H1 (cell line): ENCODE measurements at regions not wholly inside any gene's neighbourhood (a gene's known extent, or its start where the extent isn't known, plus 50 kb on each side); places are given as distances from the start of the nearest gene placed in this dataset.

Source experiments
- CTCF ChIA-PET: fragments of 300-600 bp; sonication (Branson Sonifier 250); formaldehyde crosslinking; loops from one replicate; lab custom pipeline; 2021; ENCODE audit not compliant: partially characterized antibody; lab: Charles Lee
- POLR2A ChIA-PET: fragments of 300-600 bp; sonication (Branson Sonifier 250); formaldehyde crosslinking; loops from one replicate; lab custom pipeline; 2021; ENCODE audit warnings: inconsistent platforms; ENCODE audit not compliant: partially characterized antibody; lab: Charles Lee
- DNase-seq, 2 experiments: peaks; one replicate each; pipeline versions ENCODE4 v3.0.0 to v3.0.0-alpha.2; 2010 to 2022; ENCODE audit warnings: low spot score in 2 of 2, low read depth in 1 of 2, mixed read lengths in 1 of 2
- FAIRE-seq: peaks from 2 replicates; lab custom pipeline; 2011; peaks lifted over from hg19 to GRCh38; lab: Jason Lieb, UNC
- H2AFZ ChIP-seq: 2 replicates; pipeline ENCODE4 v1.8.1; 2012; ENCODE audit warnings: low read length, inconsistent platforms
- H2AK5ac ChIP-seq: 2 replicates; pipeline ENCODE4 v1.6.1; 2013; ENCODE audit warnings: low read depth, low read length
- H2BK120ac ChIP-seq: replicated peaks from 2 replicates; pipeline ENCODE3; 2013; ENCODE audit warnings: low read depth, low read length, inconsistent platforms
- H2BK12ac ChIP-seq: 2 replicates; pipeline ENCODE4 v1.6.1; 2013; ENCODE audit warnings: low read depth, low read length
- H2BK15ac ChIP-seq: 2 replicates; pipeline ENCODE4 v1.6.1; 2013; ENCODE audit warnings: low read length
- H2BK20ac ChIP-seq: 2 replicates; pipeline ENCODE4 v1.6.1; 2013; ENCODE audit warnings: low read length
- H2BK5ac ChIP-seq: 2 replicates; pipeline ENCODE4 v1.6.1; 2013; ENCODE audit warnings: low read depth, low read length
- H3K14ac ChIP-seq: 2 replicates; pipeline ENCODE4 v1.6.1; 2013; ENCODE audit warnings: inconsistent platforms; ENCODE audit not compliant: insufficient read length
- H3K18ac ChIP-seq: 2 replicates; pipeline ENCODE4 v1.6.1; 2013; ENCODE audit warnings: low read length; ENCODE audit errors: extremely low read depth
- H3K23ac ChIP-seq: 2 replicates; pipeline ENCODE4 v1.6.1; 2013; ENCODE audit warnings: inconsistent platforms; ENCODE audit not compliant: insufficient read length
- H3K23me2 ChIP-seq: 2 replicates; pipeline ENCODE4 v1.6.1; 2013; ENCODE audit warnings: low read depth, low read length
- H3K27ac ChIP-seq: 2 replicates; pipeline ENCODE4 v1.6.1; 2011; ENCODE audit warnings: low read depth, low read length, inconsistent platforms
- H3K27me3 ChIP-seq, 4 experiments: replicated peaks in 1 of 4; 1 replicate in 1 of 4; 2 replicates in 3 of 4; pipeline versions ENCODE4 v1.6.1 to v1.8.1; 2011 to 2013; ENCODE audit warnings: low read length in 3 of 4, mild to moderate bottlenecking in 3 of 4, inconsistent platforms in 2 of 4, mixed read lengths in 2 of 4, moderate library complexity in 1 of 4; ENCODE audit not compliant: control insufficient read depth in 3 of 4, insufficient read depth in 3 of 4; ENCODE audit errors: extremely low read depth in 1 of 4
- H3K36me3 ChIP-seq, 4 experiments: 2 replicates each; pipeline versions ENCODE4 v1.6.1 to v1.8.1; 2011 to 2013; ENCODE audit warnings: mild to moderate bottlenecking in 4 of 4, low read length in 3 of 4, moderate library complexity in 2 of 4, control low read depth in 1 of 4, inconsistent platforms in 1 of 4; ENCODE audit not compliant: insufficient read depth in 4 of 4, control insufficient read depth in 2 of 4
- H3K4ac ChIP-seq: replicated peaks from 2 replicates; pipeline ENCODE3; 2013; ENCODE audit warnings: low read length, low read depth, mixed read lengths, inconsistent platforms; ENCODE audit not compliant: insufficient read length
- H3K4me1 ChIP-seq, 4 experiments: replicated peaks in 1 of 4; 1 replicate in 1 of 4; 2 replicates in 3 of 4; pipeline versions ENCODE4 v1.6.1 to v1.8.1; 2011 to 2013; ENCODE audit warnings: low read length in 3 of 4, inconsistent platforms in 2 of 4, mixed read lengths in 1 of 4; ENCODE audit not compliant: insufficient read depth in 4 of 4, control insufficient read depth in 3 of 4
- H3K4me2 ChIP-seq, 2 experiments: 2 replicates each; pipeline versions ENCODE4 v1.6.1 to v1.8.1; 2011 to 2013; ENCODE audit warnings: low read depth in 2 of 2, low read length in 2 of 2, control low read depth in 1 of 2, inconsistent platforms in 1 of 2, mild to moderate bottlenecking in 1 of 2; ENCODE audit not compliant: insufficient read depth in 1 of 2
- H3K4me3 ChIP-seq, 4 experiments: fragments of 200-600, 300-600 bp in 1 of 4; sonication (generic), shearing (Covaris generic), sonication (Bioruptor Twin) in 1 of 4; 2 replicates each; pipeline versions ENCODE4 v1.5.1 to v1.8.1; 2011 to 2016; ENCODE audit warnings: low read length in 4 of 4, low read depth in 3 of 4, control low read depth in 2 of 4, inconsistent platforms in 2 of 4, mild to moderate bottlenecking in 2 of 4, mixed read lengths in 1 of 4, moderate library complexity in 1 of 4; ENCODE audit not compliant: insufficient read depth in 2 of 4; ENCODE audit errors: extremely low read depth in 1 of 4
- H3K56ac ChIP-seq: replicated peaks from 2 replicates; pipeline ENCODE3; 2013; ENCODE audit warnings: low read depth, mild to moderate bottlenecking, mixed read lengths, low read length, inconsistent platforms; ENCODE audit not compliant: insufficient read length
- H3K79me1 ChIP-seq: 2 replicates; pipeline ENCODE4 v1.6.1; 2013; ENCODE audit warnings: low read depth, low read length, control low read depth
- H3K79me2 ChIP-seq, 2 experiments: 2 replicates each; pipeline versions ENCODE4 v1.6.1 to v1.8.1; 2012 to 2013; ENCODE audit warnings: low read length in 2 of 2, mild to moderate bottlenecking in 2 of 2, inconsistent platforms in 1 of 2; ENCODE audit not compliant: insufficient read depth in 2 of 2, control insufficient read depth in 1 of 2
- H3K9ac ChIP-seq, 4 experiments: replicated peaks in 1 of 4; 1 replicate in 1 of 4; 2 replicates in 3 of 4; pipeline versions ENCODE4 v1.6.1 to v1.8.1; 2011 to 2013; ENCODE audit warnings: low read depth in 3 of 4, low read length in 3 of 4, control low read depth in 2 of 4, mild to moderate bottlenecking in 2 of 4, moderate library complexity in 2 of 4, inconsistent platforms in 1 of 4; ENCODE audit errors: extremely low read depth in 1 of 4
- H3K9me3 ChIP-seq, 2 experiments: 2 replicates each; pipeline versions ENCODE4 v1.6.1 to v1.8.1; 2012 to 2013; ENCODE audit warnings: mild to moderate bottlenecking in 2 of 2, moderate library complexity in 2 of 2, control low read depth in 1 of 2, inconsistent platforms in 1 of 2, low read depth in 1 of 2, low read length in 1 of 2, mixed read lengths in 1 of 2; ENCODE audit not compliant: insufficient read depth in 2 of 2
- H4K20me1 ChIP-seq, 2 experiments: replicated peaks in 1 of 2; 2 replicates each; pipeline versions ENCODE3 to v1.8.1; 2011 to 2013; ENCODE audit warnings: inconsistent platforms in 2 of 2, low read length in 2 of 2, mild to moderate bottlenecking in 1 of 2; ENCODE audit not compliant: insufficient read depth in 2 of 2, control insufficient read depth in 1 of 2
- H4K5ac ChIP-seq: 2 replicates; pipeline ENCODE4 v1.6.1; 2013; ENCODE audit warnings: low read length, low read depth, mixed read lengths, inconsistent platforms; ENCODE audit not compliant: insufficient read length
- H4K8ac ChIP-seq: 2 replicates; pipeline ENCODE4 v1.8.0; 2013; ENCODE audit warnings: mild to moderate bottlenecking, moderate library complexity, low read length, inconsistent platforms; ENCODE audit not compliant: insufficient read depth; ENCODE audit errors: extremely low read depth
- H4K91ac ChIP-seq: replicated peaks from 2 replicates; pipeline ENCODE3; 2013; ENCODE audit warnings: low read length, mixed read lengths, inconsistent platforms; ENCODE audit not compliant: insufficient read length
- CBX5 ChIP-seq: fragments of 300-800, 300-1000 bp; sonication (generic); IDR thresholded peaks from 2 replicates; pipeline ENCODE4 v1.7.1; 2016; ENCODE audit warnings: antibody characterized with exemption, low read length, low read depth
- CBX8 ChIP-seq: fragments of 300-800, 300-1000 bp; sonication (generic); IDR thresholded peaks from 2 replicates; pipeline ENCODE4 v1.7.1; 2016; ENCODE audit warnings: low read depth, low read length, borderline replicate concordance
- HDAC2 ChIP-seq, 2 experiments: fragments of 300-600 bp in 1 of 2; sonication (generic) in 1 of 2; IDR thresholded peaks; 2 replicates each; pipeline ENCODE4 v1.6.1; 2011 to 2012; ENCODE audit warnings: low read depth in 2 of 2, low read length in 2 of 2, mild to moderate bottlenecking in 2 of 2, moderate library complexity in 2 of 2, borderline replicate concordance in 1 of 2, inconsistent platforms in 1 of 2
- KDM4A ChIP-seq: IDR thresholded peaks from one replicate; pipeline ENCODE4 v1.7.1; 2012; ENCODE audit warnings: low read depth, mild to moderate bottlenecking, moderate library complexity, low read length, inconsistent platforms; ENCODE audit not compliant: severe bottlenecking
- PHF8 ChIP-seq: fragments of 200-600 bp; sonication (generic); conservative IDR thresholded peaks from 2 replicates; pipeline ENCODE4 v1.7.1; 2012; ENCODE audit warnings: low read depth, mild to moderate bottlenecking, inconsistent platforms, low read length, moderate library complexity
- POLR2A ChIP-seq, 2 experiments: IDR thresholded peaks; 1 replicate in 1 of 2; 2 replicates in 1 of 2; pipeline ENCODE4 v1.6.1; 2011; ENCODE audit warnings: low read depth in 2 of 2, low read length in 2 of 2, mild to moderate bottlenecking in 2 of 2; ENCODE audit errors: control extremely low read depth in 1 of 2
- SP1 ChIP-seq: IDR thresholded peaks from 2 replicates; pipeline ENCODE4 v1.6.1; 2011; ENCODE audit warnings: low read depth, low read length
- TEAD4 ChIP-seq: IDR thresholded peaks from 2 replicates; pipeline ENCODE4 v1.6.1; 2012; ENCODE audit warnings: low read depth, low read length, inconsistent platforms, mixed read lengths
- ZNF274 ChIP-seq: IDR thresholded peaks from 2 replicates; pipeline ENCODE4 v1.7.0; 2012; ENCODE audit warnings: low read length, borderline replicate concordance; ENCODE audit errors: extremely low read depth
- WGBS, 2 experiments: shearing (Covaris generic) in 1 of 2; methylation state at CpG; one replicate each; pipeline versions ENCODE4 v1.1.6 to v1.1.7; 2013 to 2015; ENCODE audit warnings: low lambda C conversion rate in 2 of 2, mixed read lengths in 2 of 2, inconsistent platforms in 1 of 2, low coverage in 1 of 2, missing lambda C conversion rate in 1 of 2; ENCODE audit not compliant: insufficient replicate concordance in 2 of 2, insufficient coverage in 1 of 2, insufficient read length in 1 of 2; ENCODE audit errors: extremely low coverage in 1 of 2, missing lambda C conversion rate in 1 of 2; 5-methylcytosine and 5-hydroxymethylcytosine counted together
- TF ChIP-seq, protein P1 (sequence below): IDR thresholded peaks from 2 replicates; pipeline ENCODE4 v1.6.1; 2011; ENCODE audit warnings: low read length, improper control_type of control experiment
- TF ChIP-seq, protein P2 (sequence below): IDR thresholded peaks from 2 replicates; pipeline ENCODE4 v1.6.1; 2012; ENCODE audit warnings: low read length, inconsistent platforms

DNA sequence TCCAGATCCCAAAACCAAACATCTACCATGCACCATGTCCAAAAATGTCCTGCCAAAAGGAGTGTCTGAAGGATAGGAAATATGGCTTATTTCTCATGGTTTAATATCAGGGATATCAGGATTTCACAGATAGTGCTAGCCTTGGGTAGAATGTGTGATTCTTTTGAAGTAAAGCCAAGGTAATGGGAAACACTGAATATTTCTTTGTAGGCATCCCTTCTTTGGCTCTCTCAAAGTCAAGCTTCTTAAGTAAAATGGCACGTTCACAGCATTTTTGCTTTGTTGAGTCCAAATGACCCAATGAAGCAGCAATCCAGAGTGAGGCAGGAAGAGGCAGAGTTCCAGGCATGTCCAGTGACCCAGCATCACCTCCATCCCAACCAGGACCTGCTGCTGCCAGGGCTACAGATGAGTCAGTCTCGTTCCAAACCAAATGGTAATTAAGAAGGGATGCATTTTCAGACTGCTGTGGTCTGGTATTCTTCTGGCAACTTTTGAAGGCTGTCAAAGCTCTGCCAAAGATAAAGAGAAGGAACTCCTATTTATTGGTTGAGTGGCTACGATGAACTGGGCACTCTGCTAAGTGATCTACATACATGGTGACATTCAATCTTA lies 678.8 kb upstream of the KLF4 start:
- no peaks in the 10 kb centered on the region for H4K20me1 ChIP-seq
- CTCF ChIA-PET: interaction anchor here (0.9 kb wide), 1 partner anchor 244 kb away, joined by 3 read pairs; no protein-coding TSS in a partner anchor
- H3K4ac ChIP-seq: no peak overlapping the region
- TF ChIP-seq CBX5 (no peak), CBX8 (no peak), POLR2A (IDR thresholded peaks at IDR 0.05; ENCODE audit: control extremely low read depth in 1 of 2, low read depth in 2 of 2, low read length in 2 of 2) (no peak), HDAC2 (IDR thresholded peaks at IDR 0.05; ENCODE audit: borderline replicate concordance in 1 of 2, low read depth in 2 of 2, low read length in 2 of 2) (no peak), ZNF274 (no peak), KDM4A (no peak), SP1 (no peak), PHF8 (no peak), TEAD4 (no peak)
- TF ChIP-seq, protein P1, sequence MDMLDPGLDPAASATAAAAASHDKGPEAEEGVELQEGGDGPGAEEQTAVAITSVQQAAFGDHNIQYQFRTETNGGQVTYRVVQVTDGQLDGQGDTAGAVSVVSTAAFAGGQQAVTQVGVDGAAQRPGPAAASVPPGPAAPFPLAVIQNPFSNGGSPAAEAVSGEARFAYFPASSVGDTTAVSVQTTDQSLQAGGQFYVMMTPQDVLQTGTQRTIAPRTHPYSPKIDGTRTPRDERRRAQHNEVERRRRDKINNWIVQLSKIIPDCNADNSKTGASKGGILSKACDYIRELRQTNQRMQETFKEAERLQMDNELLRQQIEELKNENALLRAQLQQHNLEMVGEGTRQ: no peak
- TF ChIP-seq, protein P2, sequence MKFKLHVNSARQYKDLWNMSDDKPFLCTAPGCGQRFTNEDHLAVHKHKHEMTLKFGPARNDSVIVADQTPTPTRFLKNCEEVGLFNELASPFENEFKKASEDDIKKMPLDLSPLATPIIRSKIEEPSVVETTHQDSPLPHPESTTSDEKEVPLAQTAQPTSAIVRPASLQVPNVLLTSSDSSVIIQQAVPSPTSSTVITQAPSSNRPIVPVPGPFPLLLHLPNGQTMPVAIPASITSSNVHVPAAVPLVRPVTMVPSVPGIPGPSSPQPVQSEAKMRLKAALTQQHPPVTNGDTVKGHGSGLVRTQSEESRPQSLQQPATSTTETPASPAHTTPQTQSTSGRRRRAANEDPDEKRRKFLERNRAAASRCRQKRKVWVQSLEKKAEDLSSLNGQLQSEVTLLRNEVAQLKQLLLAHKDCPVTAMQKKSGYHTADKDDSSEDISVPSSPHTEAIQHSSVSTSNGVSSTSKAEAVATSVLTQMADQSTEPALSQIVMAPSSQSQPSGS: no peak

More for the DNA sequence above, 678.8 kb upstream of the KLF4 start:
- Histone ChIP-seq H3K4me2 (no peak overlapping the region), H2AFZ (no peak overlapping the region), H3K23ac (no peak overlapping the region), H3K4me1 (peaks cover 0 to 4% (median 3%) of the 10 kb centered on the region in 4 experiments; a peak in 5 of 7 replicates), H3K27ac (no peak overlapping the region), H4K5ac (no peak overlapping the region), H2BK12ac (no peak overlapping the region), H3K79me2 (no peaks in the 10 kb centered on the region), H4K8ac (no peak overlapping the region), H3K9me3 (no peaks in the 10 kb centered on the region), H3K23me2 (no peaks in the 10 kb centered on the region), H2BK120ac (no peak overlapping the region), H3K79me1 (no peaks in the 10 kb centered on the region), H2AK5ac (no peak overlapping the region), H3K56ac (no peak overlapping the region), H3K27me3 (no peaks in the 10 kb centered on the region), H2BK15ac (no peak overlapping the region), H3K36me3 (no peaks in the 10 kb centered on the region), H3K9ac (no peak overlapping the region), H4K91ac (no peak overlapping the region), H2BK20ac (no peak overlapping the region), H3K4me3 (no peak overlapping the region), H3K18ac (no peak overlapping the region), H3K14ac (no peak overlapping the region), H2BK5ac (no peak overlapping the region)
- WGBS, 2 experiments: 92% methylated on average over 3 of the region's 3 CpGs; no CpG with 5 or more reads in 1 of the 2 experiments
- DNase-seq: no peak
- POLR2A ChIA-PET: no interaction called here
- FAIRE-seq: no peak
